ENCODE measurements at regions not wholly inside any gene's neighbourhood (a gene's known extent, or its start where the extent isn't known, plus 50 kb on each side); places are given as distances from the start of the nearest gene placed in this dataset.

- Histone ChIP-seq H3K4me3 (no peak overlapping the region), H3K9me3 (no peaks in the 10 kb centered on the region), H3K27ac (no peak overlapping the region), H3K4me1 (peaks cover 4% of the 10 kb centered on the region), H3K36me3 (replicated peaks in 1 of 2; ENCODE audit: insufficient read depth in 1 of 2, low read depth in 2 of 2) (no peaks in the 10 kb centered on the region), H3K27me3 (no peaks in the 10 kb centered on the region)
- intact Hi-C loops (cut with DNase I), result no loop called here
- no peak for TF ChIP-seq POLR2A (IDR thresholded peaks at IDR 0.05)
- TF ChIP-seq, protein P1, sequence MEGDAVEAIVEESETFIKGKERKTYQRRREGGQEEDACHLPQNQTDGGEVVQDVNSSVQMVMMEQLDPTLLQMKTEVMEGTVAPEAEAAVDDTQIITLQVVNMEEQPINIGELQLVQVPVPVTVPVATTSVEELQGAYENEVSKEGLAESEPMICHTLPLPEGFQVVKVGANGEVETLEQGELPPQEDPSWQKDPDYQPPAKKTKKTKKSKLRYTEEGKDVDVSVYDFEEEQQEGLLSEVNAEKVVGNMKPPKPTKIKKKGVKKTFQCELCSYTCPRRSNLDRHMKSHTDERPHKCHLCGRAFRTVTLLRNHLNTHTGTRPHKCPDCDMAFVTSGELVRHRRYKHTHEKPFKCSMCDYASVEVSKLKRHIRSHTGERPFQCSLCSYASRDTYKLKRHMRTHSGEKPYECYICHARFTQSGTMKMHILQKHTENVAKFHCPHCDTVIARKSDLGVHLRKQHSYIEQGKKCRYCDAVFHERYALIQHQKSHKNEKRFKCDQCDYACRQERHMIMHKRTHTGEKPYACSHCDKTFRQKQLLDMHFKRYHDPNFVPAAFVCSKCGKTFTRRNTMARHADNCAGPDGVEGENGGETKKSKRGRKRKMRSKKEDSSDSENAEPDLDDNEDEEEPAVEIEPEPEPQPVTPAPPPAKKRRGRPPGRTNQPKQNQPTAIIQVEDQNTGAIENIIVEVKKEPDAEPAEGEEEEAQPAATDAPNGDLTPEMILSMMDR (IDR thresholded peaks at IDR 0.05), result no peak
- WGBS, 2 donors, result 70 to 89% methylated on average over 2 to 4 of the region's 4 CpGs
- ATAC-seq, result no peak
- no peak for DNase-seq
Measured at GRCh38 chr2:128530025-128530573, 211.4 kb upstream of the HS6ST1 start.

GRCh38 chr2:128531856-128532255 is 213.2 kb upstream of the HS6ST1 start:
- intact Hi-C loops (cut with DNase I), result no loop called here
- no peaks in the 10 kb centered on the region for H3K36me3 ChIP-seq (replicated peaks in 1 of 2; ENCODE audit: insufficient read depth in 1 of 2, low read depth in 2 of 2)
- H3K27me3 ChIP-seq, result no peaks in the 10 kb centered on the region
- ATAC-seq (no peak), DNase-seq (no peak)
- no peak overlapping the region for H3K27ac ChIP-seq
- no peak overlapping the region for H3K4me3 ChIP-seq
- TF ChIP-seq, protein P1 (IDR thresholded peaks at IDR 0.05), result peak in 4 of 7 experiments; percentile 32 to 48 (median 45)
- TF ChIP-seq POLR2A (IDR thresholded peaks at IDR 0.05), result no peak
- H3K9me3 ChIP-seq, result no peaks in the 10 kb centered on the region
- H3K4me1 ChIP-seq, result peaks cover 6% of the 10 kb centered on the region

DNA sequence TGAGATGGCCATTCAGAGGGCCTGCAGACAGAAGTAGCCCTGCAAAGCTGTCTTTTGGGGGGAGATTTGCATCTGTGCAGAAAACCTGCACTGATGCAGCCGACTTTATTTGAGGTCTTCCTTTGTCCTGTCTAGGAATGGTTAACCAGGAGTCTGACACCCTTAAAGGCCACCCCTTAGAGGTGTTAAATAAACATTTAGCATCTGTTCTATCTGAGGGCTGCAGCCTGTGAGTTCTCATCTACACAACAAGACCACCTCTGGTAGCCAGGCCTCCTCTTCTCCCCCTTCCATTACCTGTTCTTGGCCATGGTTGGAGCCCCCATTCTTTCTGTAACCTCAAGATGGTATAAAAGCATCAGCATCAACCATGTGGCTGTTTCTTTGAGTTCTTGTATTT is 214.4 kb upstream of the HS6ST1 start:
- H3K36me3 ChIP-seq (replicated peaks in 1 of 2; ENCODE audit: insufficient read depth in 1 of 2, low read depth in 2 of 2), result no peaks in the 10 kb centered on the region
- 33 to 46% methylated on average over 1 of the region's 1 CpG for WGBS, 2 donors
- no peaks in the 10 kb centered on the region for H3K27me3 ChIP-seq
- intact Hi-C loops (cut with DNase I), result no loop called here
- H3K4me1 ChIP-seq, result peaks cover 6% of the 10 kb centered on the region
- no peak for TF ChIP-seq POLR2A (IDR thresholded peaks at IDR 0.05)
- TF ChIP-seq, protein P1 (IDR thresholded peaks at IDR 0.05), result no peak
- H3K27ac ChIP-seq, result no peak overlapping the region
- ATAC-seq (no peak), DNase-seq (no peak)
- no peaks in the 10 kb centered on the region for H3K9me3 ChIP-seq
- no peak overlapping the region for H3K4me3 ChIP-seq

DNA sequence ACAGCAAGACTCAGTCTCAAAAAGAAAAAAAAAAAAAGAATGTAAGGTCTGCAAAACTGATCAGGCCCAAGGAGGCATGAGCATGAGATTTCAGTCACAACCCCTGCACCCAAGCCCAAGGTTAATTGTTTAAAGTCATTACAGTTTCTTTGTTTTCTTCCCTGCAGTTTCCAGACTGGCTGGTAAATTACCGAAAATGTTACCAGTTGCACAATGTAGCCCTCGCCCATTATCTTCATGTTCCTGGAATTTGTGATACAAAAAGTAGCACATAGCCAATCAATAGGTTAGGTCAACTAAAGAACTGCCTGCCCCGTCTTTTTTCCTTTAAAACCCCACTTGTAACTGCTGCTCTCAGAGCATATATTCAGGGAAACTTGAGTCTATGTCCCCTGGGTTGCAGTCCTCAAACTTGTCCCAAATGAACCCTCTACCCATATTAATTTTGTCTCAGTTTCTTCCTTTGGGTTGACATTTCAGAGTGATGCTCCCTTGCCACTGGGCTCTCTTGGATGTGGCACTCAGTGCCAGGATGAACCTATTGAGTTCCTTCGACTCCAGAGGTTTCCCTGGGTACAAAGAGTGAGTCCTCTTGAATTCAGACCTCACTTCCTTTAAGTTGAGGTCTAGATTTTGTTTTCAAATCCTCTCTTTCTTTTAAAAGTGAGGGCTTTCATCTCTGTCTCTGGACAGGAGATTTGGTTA is 216.2 kb upstream of the HS6ST1 start:
- Histone ChIP-seq H3K9me3 (no peaks in the 10 kb centered on the region), H3K36me3 (replicated peaks in 1 of 2; ENCODE audit: insufficient read depth in 1 of 2, low read depth in 2 of 2) (no peaks in the 10 kb centered on the region), H3K4me1 (peaks cover 6% of the 10 kb centered on the region), H3K4me3 (no peak overlapping the region), H3K27ac (no peak overlapping the region), H3K27me3 (no peaks in the 10 kb centered on the region)
- ATAC-seq (peak; percentile 55), DNase-seq (no peak)
- TF ChIP-seq, protein P1 (IDR thresholded peaks at IDR 0.05), result no peak
- no peak for TF ChIP-seq POLR2A (IDR thresholded peaks at IDR 0.05)
- intact Hi-C loops (cut with DNase I), result no loop called here
- 48 to 55% methylated on average over 4 of the region's 4 CpGs for WGBS, 2 donors

DNA sequence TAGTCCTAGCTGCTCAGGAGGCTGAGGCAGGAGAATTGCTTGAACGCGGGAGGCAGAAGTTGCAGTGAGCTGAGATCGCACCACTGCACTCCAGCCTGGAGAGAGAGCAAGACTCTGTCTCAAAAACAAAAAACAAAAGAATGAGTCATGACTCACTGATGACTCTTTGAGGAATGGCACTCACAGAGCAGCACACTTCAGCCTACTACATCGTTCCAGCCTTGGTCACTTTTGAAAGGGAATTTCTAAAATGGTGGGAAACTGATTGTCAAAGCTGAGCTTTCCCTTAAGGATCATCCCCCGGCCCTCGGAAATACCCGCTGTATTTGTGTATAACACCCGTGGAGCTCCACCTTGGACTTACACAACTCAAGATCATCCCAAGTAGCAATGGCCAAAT is 217.3 kb upstream of the HS6ST1 start:
- Histone ChIP-seq H3K27ac (no peak overlapping the region), H3K4me1 (peaks cover 6% of the 10 kb centered on the region), H3K27me3 (no peaks in the 10 kb centered on the region), H3K4me3 (no peak overlapping the region), H3K36me3 (replicated peaks in 1 of 2; ENCODE audit: insufficient read depth in 1 of 2, low read depth in 2 of 2) (no peaks in the 10 kb centered on the region), H3K9me3 (no peaks in the 10 kb centered on the region)
- no peak for DNase-seq
- no peak for ATAC-seq
- intact Hi-C loops (cut with DNase I), result no loop called here
- no peak for TF ChIP-seq POLR2A (IDR thresholded peaks at IDR 0.05)
- TF ChIP-seq, protein P1 (IDR thresholded peaks at IDR 0.05), result no peak
- WGBS, 2 donors, result 91 to 92% methylated on average over 8 of the region's 8 CpGs
